KG1 (cell line): ENCODE measurements at regions not wholly inside any gene's neighbourhood (a gene's known extent, or its start where the extent isn't known, plus 50 kb on each side); places are given as distances from the start of the nearest gene placed in this dataset.

ENCODE experiments used
- DNase-seq: peaks from one replicate; lab custom pipeline; 2025; lab: John Stamatoyannopoulos, UW

DNA sequence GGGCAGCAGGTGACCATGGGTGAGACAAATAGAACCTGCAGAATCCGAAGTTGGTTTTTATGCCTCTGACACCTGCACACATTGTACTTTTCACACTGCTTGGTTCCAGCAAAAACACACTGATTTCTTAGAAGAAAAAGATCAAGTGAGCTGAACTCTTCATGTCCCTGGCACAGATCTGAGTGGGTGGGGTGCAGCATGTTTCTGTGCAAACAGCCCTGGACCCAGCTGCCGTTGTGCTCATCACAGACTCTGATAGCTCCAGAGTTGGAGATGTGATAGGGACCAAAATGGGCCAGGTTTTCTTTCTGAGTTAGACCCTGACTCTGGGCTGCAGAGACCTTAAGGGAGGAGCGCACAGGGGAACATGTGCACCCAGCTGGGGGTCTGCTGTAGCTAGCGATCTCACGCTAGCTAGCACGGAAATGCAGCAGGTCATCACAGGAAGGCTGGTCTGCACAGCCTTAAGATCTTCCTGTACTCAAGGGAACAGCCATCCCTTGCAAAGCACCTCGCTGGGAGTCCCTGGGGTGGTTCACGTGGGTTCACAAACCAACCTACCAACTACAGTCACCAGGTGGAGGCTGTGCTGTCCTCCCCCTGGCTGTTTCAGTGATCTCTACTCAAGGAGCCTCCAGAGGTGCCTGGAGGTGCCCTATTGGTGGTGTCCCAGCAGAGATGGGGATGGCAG is 291.1 kb downstream of the PTPRU start:
- no peak for DNase-seq

DNA sequence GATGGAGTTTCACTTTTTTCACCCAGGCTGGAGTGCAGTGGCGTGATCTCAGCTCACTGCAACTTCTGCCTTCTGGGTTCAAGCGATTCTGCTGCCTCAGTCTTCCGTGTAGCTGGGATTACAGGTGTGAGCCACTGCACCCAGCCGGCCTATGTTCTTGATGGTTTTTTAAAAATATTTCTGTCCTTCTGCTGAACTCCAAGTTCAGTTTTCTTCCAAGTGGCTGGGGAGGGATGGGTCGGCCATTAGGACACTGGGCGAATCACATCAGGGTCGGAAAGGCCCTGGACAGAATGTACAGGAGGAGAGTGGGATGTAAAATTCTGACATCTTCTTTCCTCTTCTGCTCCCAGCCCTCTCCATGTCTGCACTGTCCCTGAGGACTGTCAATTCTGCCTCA is 289.6 kb downstream of the PTPRU start:
- DNase-seq, result no peak

DNA sequence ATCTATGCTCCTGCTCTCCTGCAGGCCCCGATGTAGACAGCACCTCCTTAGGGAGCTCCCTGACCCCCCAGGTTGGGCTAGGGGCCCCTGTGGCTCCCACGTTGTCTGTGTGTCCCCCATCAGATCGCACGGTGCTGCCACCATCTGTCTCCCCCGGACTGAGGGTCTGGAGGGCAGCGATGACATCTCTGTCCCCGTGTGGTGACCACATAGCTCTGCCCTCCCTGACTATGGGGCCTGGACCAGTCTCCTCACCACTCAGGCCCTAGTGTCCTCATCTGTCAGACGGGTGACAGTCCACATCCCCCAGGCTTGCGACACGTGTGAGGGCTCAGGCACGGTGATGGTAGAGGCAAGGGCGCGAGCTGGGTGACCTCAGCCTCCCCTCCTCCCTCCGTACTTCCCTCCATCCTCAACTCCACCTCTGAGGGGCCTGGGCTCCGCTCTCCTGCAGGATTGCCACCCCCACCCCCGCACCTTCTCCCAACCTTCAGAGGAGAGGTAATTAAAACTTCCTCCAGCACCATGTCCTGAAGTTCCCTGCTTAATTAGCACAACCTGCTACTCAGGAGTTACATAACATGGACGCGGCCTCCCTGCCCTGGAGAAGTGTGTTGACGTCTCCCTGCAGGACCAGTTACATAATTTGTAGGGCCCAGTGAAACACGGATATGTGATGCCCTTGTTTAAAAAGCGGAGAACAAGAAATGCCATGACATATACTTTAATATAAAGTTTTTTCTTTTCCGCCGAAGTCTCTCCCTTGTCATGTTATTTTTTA is 288.2 kb downstream of the PTPRU start:
- DNase-seq, result no peak

DNA sequence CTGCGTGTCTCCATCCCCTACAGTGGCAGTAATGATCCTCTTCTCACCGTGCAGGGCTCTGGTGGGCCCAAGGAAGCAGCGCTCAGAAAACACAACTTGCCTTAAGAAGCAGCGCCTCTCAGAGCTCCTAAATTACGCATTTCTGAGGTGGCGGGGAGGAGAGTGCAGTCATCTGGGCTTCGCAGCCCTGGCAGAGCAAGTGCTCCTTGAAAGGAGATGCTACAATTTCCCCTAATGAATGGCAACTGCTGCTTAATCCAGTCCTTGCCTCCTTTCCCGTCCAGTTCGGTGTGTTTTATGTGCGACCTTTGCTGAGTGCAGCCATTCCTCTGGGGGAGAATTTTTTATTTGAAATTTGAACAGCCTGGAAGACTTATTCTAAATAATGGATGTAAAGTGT is 287.3 kb downstream of the PTPRU start:
- DNase-seq, result no peak

DNA sequence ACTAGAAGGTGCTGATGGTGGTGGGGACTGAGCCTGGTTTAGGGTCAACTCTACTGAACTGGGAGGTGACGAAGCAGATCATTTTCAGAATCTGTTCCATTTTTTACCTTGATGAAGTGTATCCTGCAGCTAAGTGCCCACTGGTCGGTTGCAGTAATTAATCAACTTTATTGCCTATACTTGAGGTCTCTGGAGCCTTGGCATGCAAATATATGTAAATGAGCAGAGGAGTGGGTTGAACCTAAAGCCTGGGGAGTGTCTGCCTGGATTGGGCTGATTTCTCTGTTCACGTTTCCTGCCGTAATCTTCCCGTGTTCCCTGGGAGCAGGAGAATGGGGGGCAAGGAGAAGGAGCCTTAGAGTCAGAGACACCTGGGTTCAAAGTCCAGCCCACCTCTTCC is 286.8 kb downstream of the PTPRU start:
- no peak for DNase-seq

DNA sequence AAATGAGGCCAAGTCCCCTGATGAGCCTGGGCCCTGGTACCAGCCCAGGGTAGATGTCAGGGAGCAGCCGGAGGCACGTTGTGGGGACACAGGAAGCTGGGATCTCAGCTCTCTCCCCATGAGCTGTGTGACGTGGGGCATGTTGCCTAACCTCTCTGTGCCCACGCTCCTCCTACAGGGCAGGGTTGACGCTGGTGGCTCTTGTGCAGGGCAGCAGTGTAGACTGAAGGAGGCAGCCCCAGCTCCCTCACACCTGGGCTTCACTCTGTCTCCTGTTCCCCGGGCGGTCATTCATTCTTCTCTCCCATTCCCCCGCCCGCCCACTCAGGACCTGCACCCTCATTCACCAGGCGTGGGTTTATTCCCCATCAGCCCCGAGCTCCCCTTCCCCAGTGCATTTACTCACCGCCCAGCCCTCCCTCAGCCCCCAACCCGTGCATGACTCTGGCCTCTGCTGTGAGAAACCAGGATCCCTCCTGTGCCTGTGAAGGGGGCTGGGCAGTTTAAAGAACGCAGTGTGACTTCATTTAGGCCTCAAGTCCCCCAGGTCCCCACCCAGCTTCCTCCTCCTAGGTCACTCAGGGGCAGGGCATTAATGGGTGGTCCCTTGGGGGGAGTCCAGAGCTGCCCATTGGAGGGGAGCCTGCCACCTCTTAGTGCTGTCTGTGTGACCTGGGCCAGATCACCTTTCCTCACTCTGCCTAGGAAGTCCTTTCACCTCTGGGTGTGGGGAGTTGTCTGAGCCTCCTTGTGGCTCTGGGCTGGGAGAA is 285.7 kb downstream of the PTPRU start:
- no peak for DNase-seq

DNA sequence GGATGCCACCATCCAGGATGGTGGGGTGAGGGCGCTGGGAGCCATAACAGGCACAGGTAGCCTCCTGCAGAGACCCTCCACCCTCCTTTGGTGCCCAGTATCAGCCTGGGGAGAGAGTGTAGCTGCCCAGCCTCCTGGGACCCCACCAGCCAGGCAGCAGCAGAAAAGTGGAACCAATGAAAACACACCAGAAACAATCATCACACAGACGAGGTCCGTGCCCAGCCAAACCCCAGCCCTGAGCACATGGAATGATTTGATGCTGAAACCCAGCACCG is 285.1 kb downstream of the PTPRU start:
- DNase-seq, result no peak

DNA sequence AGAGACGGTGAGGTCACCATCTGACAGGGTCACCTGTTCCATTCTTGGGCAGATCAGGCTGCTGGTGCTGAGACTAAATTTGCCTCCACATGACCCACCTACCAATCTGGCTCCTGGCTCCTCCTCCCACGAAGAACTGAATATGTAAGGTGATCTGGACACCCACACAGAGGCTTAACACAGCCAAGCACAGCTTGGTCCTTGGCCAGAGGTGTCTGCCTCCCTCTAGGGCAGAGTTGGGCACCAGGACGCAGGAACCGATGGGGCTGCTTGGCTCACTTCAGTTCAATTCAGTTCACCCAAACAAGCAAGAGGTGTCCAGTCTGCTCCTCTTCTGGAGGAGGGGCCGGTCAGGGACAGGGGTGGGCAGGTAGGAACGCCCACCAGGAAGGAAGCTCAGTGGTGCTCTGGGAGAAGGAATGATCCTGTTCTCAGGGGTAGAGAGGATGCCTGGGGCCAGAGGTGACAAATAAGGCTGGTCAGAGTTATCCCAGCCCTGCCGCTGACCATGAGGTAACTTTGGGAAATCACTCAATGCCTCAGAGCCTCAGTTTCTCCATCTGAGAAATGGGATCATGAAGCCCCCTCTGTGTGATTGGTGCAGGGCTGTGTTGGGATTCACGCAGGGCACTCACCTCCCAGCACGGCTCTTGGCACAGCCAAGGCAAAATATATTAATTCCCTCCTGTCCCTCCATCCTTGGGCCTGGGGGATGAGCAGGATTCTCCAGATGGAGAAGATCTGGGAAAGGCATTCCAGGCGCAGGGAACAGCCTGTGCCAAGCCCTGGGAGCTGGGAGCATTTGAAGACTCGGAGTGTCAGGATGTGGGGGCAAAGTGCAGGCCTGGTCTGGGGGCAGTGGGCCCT is 284.5 kb downstream of the PTPRU start:
- DNase-seq, result no peak

DNA sequence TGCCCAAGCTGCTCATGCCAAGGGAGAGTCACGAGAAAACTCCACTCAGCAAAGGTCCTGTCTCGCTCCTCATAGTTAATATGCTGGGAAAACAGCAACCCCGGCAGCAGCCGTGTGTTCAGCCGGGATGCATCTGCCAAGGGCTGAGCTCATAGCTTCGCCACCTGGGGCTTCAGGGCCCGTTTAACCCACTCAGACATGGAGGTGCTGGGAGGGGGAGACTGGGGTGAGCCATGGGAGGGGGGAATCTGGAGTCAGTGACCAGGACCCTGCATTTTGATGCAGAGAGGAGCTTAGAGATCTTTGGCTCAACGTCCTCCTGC is 283.4 kb downstream of the PTPRU start:
- no peak for DNase-seq

DNA sequence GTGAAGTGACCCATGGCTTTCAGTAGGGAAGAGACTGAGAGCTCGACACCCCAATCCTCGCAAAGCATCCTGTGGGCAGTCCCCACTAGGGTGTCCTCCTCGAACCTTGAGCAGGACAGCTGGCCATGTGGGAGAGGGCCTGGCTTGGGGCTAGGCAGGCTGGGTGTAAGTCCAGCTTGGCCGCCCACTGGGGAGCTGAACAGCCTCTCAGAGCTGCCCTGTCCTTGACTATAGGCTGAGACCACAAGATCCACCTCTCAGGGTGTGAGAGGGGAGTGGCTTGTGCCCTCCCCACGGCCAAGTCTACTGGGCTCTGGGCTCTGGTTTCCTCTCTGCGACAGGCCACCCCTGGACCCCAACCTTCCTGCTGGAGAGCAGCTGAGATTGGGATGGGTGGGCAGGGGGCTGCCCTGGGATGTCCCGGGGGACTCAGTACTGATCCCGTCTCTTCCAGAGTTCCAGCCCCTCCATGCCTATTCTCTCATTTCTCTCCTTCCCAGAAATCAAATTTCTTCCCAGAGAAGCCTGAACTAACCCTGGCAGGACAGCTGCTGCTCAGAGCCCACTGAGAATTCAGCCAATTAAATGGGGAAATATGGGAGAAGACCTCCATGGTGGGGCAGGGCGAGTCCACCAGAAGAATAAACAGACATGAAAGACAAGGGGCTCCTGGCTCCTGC is 282.9 kb downstream of the PTPRU start:
- DNase-seq, result no peak

DNA sequence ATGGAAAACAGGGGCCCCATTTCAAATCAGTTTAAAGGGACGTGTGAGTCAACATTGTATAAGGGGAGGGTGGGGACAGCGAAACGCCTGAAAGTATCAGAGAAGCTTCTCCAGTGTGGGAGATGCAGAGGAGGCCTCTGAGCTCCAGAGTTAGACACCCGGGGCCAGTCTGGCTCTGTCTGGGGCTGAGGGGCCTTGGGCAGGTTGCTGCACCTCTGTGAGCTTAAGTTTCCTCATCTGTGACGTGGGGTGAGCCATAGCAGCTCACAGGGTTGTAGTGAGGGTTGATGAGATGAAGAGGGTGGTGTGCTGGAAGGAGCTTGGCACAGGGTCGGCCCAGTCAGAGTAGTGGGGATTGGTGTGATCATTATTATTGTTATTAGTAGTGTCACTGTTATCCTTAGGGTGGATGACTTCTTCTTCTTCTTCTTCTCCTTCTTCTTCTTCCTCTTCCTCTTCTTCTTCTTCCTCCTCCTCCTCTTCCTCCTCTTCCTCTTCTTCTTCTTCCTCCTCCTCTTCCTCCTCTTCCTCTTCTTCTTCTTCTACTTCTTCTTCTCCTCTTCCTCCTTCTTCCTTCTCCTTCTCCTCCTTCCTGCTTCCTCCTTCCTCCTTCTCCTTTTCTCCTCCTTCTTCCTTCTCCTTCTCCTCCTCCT is 282.0 kb downstream of the PTPRU start:
- DNase-seq, result no peak

DNA sequence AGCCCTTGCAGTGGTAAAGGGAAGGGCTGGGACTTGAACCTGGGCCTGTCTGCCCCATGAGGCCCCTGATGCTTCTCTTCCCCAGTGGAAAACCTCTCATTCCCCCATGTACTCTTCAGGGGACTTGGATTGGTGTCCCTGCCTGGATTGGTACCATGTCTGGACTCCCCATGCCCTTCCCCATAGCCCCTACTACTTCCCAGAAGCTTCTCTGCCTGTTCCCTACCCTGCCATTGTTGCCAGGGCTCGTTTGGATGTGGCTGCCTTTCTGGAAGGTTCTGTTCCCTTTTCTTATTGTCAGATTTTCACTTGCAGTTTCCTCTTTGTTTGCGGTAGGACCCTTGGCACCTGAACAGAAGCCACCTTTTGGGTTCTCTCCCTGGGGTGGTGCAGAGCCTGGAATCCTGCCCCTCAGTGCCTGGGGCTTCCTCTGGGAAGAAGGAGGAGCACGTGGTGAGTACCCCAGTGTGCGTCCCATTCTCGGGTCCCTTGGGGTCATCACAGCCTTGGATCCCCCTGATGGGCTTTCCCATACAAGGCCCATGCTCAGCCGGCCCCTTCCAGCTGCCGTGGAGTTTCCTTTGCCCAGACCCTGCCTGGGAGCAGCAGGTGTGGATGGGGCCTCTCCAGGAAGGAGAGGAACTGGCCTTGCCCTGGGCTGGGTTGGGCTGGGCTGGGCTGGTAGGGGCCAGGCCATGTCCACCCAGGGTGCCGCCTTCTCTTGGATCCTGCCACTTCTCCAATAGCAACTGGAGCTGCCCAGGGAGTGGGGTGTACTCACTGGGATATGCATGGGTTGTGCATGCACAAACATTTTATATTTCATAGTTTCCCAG is 281.1 kb downstream of the PTPRU start:
- DNase-seq, result no peak

DNA sequence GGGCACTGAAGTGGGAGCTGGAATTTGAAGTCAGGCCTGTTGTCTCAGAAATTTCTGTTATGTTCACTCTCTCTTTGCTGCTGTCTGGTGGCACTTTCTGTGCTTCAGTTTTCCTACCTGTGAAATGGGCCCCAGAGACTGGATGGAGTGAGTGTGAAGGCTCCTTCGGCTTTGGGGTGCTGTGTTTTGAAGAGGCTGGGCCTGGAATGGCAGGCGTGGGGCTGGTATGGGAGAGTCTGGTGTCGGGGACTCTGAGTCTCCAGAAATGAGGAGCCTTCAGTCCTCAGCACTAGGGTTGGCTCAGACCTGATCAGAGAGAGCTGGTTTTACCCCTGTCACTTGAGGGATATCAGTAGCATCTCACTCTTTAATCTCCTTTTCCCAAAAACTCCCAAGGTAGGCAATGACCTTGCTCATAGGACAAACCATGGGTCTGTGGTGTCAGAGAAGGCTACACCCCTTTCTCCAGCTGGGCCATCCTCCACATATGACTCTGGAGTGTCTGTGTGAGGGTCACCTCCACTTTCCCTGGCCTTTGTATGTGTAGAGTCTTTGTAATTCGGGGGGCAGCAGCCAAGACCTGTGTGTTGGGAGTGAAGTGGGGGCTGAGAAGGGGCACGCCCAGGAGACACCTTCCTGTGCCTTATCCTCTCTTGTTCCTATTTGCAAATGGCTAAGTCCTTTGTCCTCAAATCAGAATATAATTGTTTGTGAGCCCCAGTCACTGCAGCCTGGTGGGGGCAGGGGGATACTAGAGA is 279.9 kb downstream of the PTPRU start:
- no peak for DNase-seq

DNA sequence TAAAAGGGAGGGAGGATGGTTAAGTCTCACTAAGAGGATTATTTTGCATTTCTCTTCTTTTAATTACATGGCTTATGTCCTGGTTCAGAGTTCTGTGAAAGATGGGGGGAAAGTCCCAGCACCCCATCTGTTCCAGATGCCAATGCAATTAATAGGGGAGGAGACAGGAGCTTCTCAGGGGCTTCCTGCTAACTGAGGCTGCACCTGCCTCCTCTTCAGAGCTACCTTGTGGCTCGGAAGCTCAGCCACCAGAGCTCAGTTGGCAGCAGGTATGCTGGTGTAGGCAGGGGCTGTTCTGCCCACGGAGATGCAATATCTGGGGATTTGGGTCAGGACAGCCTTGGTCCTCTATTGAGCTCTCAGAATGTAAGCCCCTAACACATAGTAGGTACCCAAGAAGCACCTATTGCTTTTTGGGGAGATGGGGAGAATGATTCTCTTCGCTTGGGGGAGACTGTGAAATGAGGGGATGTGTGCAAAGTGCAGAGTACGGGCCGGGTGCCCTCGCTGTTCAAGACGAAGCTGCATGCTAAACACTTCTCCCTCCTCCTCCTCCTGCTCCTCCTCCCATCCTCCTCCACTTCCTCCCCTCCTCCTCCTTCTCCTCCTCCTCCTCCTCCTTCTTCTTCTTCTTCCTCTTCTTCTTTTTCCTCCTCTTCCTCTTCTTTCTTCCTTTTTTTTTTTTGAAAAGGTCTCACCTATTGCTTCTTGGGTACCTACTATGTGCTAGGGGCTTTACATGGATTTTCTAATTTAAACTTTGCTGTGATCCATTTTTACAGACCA is 279.0 kb downstream of the PTPRU start:
- DNase-seq, result no peak

DNA sequence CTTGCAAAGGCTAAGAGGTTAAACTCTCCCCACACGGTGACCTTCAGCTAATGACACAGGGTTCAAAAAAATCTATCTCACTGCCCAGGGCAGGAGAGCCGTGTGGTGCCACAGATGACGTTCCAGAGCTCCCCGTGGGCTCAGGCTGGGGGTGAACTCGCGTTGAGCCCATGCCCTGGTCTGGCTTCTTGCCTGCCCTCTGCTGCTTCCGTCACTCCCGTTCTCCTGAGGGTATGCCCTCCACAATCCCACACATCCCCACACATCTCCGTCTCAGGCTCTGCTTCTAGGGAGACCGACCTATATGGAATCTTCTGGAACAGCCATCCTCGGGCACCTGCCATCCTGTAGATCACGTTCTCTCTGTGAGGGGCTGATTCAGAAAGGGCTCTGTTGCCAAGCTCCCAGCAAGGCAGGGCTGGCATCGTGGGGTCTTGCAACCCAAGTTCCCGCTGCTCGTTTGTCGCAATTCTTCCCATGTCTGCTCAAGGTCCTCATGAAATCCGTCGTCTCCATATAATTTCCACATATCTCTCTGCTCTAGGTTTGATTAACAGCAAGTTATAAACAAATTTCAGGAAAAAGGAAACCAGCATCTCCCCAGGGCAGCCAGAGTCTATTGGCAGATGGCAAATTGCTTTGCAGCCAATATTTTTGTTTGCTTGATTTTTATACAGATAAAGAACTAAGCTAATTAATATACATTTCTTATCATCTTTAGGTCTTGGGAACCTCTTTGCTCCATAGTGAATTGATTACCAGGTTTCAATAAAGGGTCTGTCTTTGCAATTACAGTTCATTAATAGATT is 278.2 kb downstream of the PTPRU start:
- no peak for DNase-seq

DNA sequence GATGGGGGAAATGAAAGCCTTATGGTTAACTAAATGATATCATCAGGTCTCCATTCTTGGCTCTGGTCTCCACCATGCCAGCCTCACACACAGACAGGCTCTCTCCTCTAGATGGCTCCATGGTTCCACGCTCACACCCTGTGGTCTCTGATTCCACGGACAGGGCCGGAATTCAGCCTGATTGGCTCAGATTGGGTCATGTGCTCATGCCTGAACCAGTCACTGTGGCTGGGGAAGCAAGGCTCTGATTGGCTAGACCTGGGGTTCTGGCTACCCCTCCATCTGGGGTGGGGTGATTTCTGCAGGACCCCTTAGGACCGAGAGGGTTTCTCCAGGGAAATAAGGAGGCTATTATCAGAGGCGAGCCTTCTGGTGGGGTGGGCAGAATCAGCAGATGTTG is 277.0 kb downstream of the PTPRU start:
- DNase-seq, result no peak

DNA sequence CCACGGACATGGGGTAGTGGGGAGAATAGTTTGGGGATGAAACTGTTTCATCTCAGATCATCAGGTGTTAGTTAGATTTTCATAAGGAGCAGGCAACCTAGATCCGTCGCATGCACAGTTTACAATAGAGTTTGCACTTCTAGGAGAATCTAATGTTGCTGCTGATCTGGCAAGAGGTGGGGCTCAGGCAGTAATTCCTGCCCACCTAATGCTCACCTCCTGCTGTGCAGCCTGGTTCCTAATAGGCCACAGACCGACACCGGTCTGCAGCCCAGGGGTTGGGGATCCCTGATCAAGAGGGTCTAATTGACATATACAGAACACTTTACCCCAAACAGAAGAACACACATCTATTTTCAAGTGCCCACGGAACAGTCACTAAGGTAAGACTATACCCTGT is 275.1 kb downstream of the PTPRU start:
- DNase-seq, result no peak
